BE2C (cell line): ENCODE measurements at regions not wholly inside any gene's neighbourhood (a gene's known extent, or its start where the extent isn't known, plus 50 kb on each side); places are given as distances from the start of the nearest gene placed in this dataset.
"Not testable (repeated sequence)": the region's sequence is repeated elsewhere in the genome, so short reads cannot be mapped to it uniquely, and the experiment has no call there.

Source experiments
- DNase-seq: peaks from one replicate; pipeline ENCODE4 v3.0.0-alpha.2; 2020
- H3K27me3 ChIP-seq: fragments of 250-450 bp; sonication (Bioruptor Pico); 2 replicates; pipeline ENCODE4 v1.5.1; 2020; ENCODE audit warnings: mild to moderate bottlenecking
- H3K36me3 ChIP-seq: fragments of 250-450 bp; sonication (Bioruptor Pico); 2 replicates; pipeline ENCODE4 v1.5.1; 2020; ENCODE audit warnings: mild to moderate bottlenecking
- H3K4me1 ChIP-seq: fragments of 250-450 bp; sonication (Bioruptor Pico); 2 replicates; pipeline ENCODE4 v1.5.1; 2020
- H3K4me3 ChIP-seq: 2 replicates; pipeline ENCODE4 v1.5.1; 2011; ENCODE audit warnings: low read depth, low read length
- H3K9me3 ChIP-seq: fragments of 250-450 bp; sonication (Bioruptor Pico); 2 replicates; pipeline ENCODE4 v1.5.1; 2020
- CTCF ChIP-seq: IDR thresholded peaks from 2 replicates; pipeline ENCODE4 v1.5.1; 2012; ENCODE audit warnings: mild to moderate bottlenecking, low read depth, low read length

DNA sequence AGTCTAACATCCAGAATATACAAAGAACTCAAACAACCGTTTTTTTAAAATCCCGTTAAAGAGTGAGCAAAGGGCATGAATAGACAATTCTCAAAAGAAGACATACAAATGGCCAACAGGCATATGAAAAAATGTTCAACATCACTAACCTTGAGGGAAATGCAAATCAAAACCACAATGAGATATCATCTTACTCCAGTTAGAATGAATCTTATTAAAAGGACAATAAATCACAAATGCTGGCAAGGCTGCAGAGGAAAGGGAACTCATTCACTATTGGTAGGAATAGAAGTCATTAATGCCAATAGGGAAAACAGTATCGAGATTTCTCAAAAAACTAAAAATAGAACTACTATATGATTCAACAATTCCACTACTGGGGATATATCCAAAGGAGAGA is 520.1 kb downstream of the RMST start:
- Histone ChIP-seq H3K27me3 (no peaks in the 10 kb centered on the region), H3K36me3 (no peaks in the 10 kb centered on the region), H3K4me1 (no peaks in the 10 kb centered on the region), H3K9me3 (no peaks in the 10 kb centered on the region), H3K4me3 (no peak overlapping the region)
- DNase-seq: no peak
- no peak for TF ChIP-seq CTCF

- Histone ChIP-seq H3K27me3 (no peaks in the 10 kb centered on the region), H3K36me3 (no peaks in the 10 kb centered on the region), H3K4me1 (no peaks in the 10 kb centered on the region), H3K4me3 (no peak overlapping the region), H3K9me3 (no peaks in the 10 kb centered on the region)
- DNase-seq: no peak
- TF ChIP-seq CTCF: no peak
Measured at GRCh38 chr12:97983796-97984195, 521.2 kb downstream of the RMST start.

GRCh38 chr12:97984436-97984835 is 521.8 kb downstream of the RMST start:
- no peaks in the 10 kb centered on the region for H3K27me3 ChIP-seq
- H3K9me3 ChIP-seq: no peaks in the 10 kb centered on the region
- DNase-seq: no peak
- no peak overlapping the region for H3K4me3 ChIP-seq
- H3K4me1 ChIP-seq: no peaks in the 10 kb centered on the region
- no peaks in the 10 kb centered on the region for H3K36me3 ChIP-seq
- TF ChIP-seq CTCF: no peak

GRCh38 chr12:97984974-97985580 is 522.5 kb downstream of the RMST start:
- H3K36me3 ChIP-seq: no peaks in the 10 kb centered on the region
- H3K4me1 ChIP-seq: no peaks in the 10 kb centered on the region
- no peak for TF ChIP-seq CTCF
- no peak overlapping the region for H3K4me3 ChIP-seq
- H3K9me3 ChIP-seq: no peaks in the 10 kb centered on the region
- no peaks in the 10 kb centered on the region for H3K27me3 ChIP-seq
- no peak for DNase-seq

DNA sequence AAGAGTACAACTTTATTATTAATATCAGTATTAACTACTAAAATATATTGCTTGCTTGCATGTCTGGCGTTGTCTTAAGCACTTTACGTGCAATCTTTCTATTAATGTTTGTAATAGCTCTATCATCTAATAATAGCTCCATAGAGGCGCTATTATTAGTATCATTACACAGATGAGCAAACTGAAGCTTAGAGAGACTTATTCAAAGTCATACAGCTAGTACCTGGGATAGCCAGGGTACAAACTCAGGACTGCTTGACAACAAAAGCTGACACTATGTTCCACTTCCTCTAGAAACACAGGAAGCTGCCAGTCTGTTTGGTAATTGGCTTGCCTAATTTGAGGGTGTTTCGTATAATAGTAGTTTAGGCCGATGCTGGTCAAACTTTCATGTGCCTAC is 523.2 kb downstream of the RMST start:
- TF ChIP-seq CTCF: no peak
- no peak for DNase-seq
- H3K9me3 ChIP-seq: no peaks in the 10 kb centered on the region
- H3K4me3 ChIP-seq: no peak overlapping the region
- H3K4me1 ChIP-seq: no peaks in the 10 kb centered on the region
- no peaks in the 10 kb centered on the region for H3K27me3 ChIP-seq
- H3K36me3 ChIP-seq: no peaks in the 10 kb centered on the region

GRCh38 chr12:97988588-97988987 is 526.0 kb downstream of the RMST start:
- H3K9me3 ChIP-seq, H3K4me3 ChIP-seq, H3K27me3 ChIP-seq, DNase-seq, H3K36me3 ChIP-seq, H3K4me1 ChIP-seq: not testable (repeated sequence)
